ENCODE measurements at regions not wholly inside any gene's neighbourhood (a gene's known extent, or its start where the extent isn't known, plus 50 kb on each side); places are given as distances from the start of the nearest gene placed in this dataset.

- no peaks in the 10 kb centered on the region for H3K9me3 ChIP-seq (replicated peaks; ENCODE audit: control insufficient read depth, insufficient read depth, low read length)
- H3K4me1 ChIP-seq (ENCODE audit: control insufficient read depth, insufficient read depth, low read length): no peaks in the 10 kb centered on the region
- RAD21 ChIA-PET (ENCODE audit: unreplicated experiment): no interaction called here
- in situ Hi-C loops (cut with MboI) (no loop called here), intact Hi-C loops (cut with micrococcal nuclease; ENCODE audit: unreplicated experiment) (no loop called here)
- BruUV-seq (replicated peaks): no TSS peak
- no peak overlapping the region for H3K27ac ChIP-seq (ENCODE audit: control insufficient read depth, insufficient read depth)
- no peaks in the 10 kb centered on the region for H4K20me1 ChIP-seq (ENCODE audit: control insufficient read depth, insufficient read depth)
- H2AFZ ChIP-seq (ENCODE audit: control insufficient read depth, low read depth, low read length): no peak overlapping the region
- no peak overlapping the region for H3K4me2 ChIP-seq (ENCODE audit: control insufficient read depth, insufficient read depth)
- FAIRE-seq (no peak), ATAC-seq (no peak), DNase-seq (ENCODE audit: low read depth, low spot score) (no peak)
- CTCF ChIA-PET: no interaction called here
- H3K4me3 ChIP-seq: no peak overlapping the region
- no peak overlapping the region for H3K9ac ChIP-seq (ENCODE audit: control insufficient read depth, insufficient read depth, low read length)
- no peaks in the 10 kb centered on the region; a peak in 1 of 4 replicates for H3K27me3 ChIP-seq (replicated peaks in 1 of 2; ENCODE audit: control insufficient read depth in 2 of 2, insufficient read depth in 2 of 2, low read length in 1 of 2)
- H3K36me3 ChIP-seq (ENCODE audit: control insufficient read depth in 2 of 2, insufficient read depth in 2 of 2, low read length in 1 of 2): no peaks in the 10 kb centered on the region
- WGBS (ENCODE audit: insufficient coverage, insufficient replicate concordance, low lambda C conversion rate, missing lambda C conversion rate): 69% methylated on average over 1 of the region's 1 CpG
- no peaks in the 10 kb centered on the region for H3K79me2 ChIP-seq (ENCODE audit: control insufficient read depth, insufficient read depth, low read length)
- SMC1A ChIA-PET (ENCODE audit: uncharacterized antibody, unreplicated experiment): no interaction called here
- POLR2A ChIA-PET: no interaction called here
- TF ChIP-seq NFXL1 (IDR thresholded peaks at IDR 0.05; ENCODE audit: borderline replicate concordance): no peak
- no peak for TF ChIP-seq HDGF (IDR thresholded peaks at IDR 0.05)
- TF ChIP-seq TAF1 (IDR thresholded peaks at IDR 0.05; ENCODE audit: borderline replicate concordance, low read depth, low read length): no peak
- TF ChIP-seq SMC3 (IDR thresholded peaks at IDR 0.05; ENCODE audit: borderline replicate concordance, low read length): no peak
- TF ChIP-seq RB1 (IDR thresholded peaks at IDR 0.05; ENCODE audit: borderline replicate concordance): no peak
- no peak for TF ChIP-seq HCFC1 (IDR thresholded peaks at IDR 0.05; ENCODE audit: low read length)
- no peak for TF ChIP-seq ELK1 (IDR thresholded peaks at IDR 0.05; ENCODE audit: low read depth, low read length)
- TF ChIP-seq TCF3 (IDR thresholded peaks at IDR 0.05; ENCODE audit: borderline replicate concordance, insufficient read depth, low read depth, low read length): no peak
- TF ChIP-seq BACH1 (IDR thresholded peaks at IDR 0.05; ENCODE audit: borderline replicate concordance): no peak
- no peak for TF ChIP-seq ZBTB40 (IDR thresholded peaks at IDR 0.05; ENCODE audit: borderline replicate concordance)
- TF ChIP-seq REST (IDR thresholded peaks at IDR 0.05; ENCODE audit: low read depth, low read length): no peak
- TF ChIP-seq POLR2A (IDR thresholded peaks at IDR 0.05; ENCODE audit: low read depth, low read length): no peak
- TF ChIP-seq SUZ12 (IDR thresholded peaks at IDR 0.05; ENCODE audit: unreplicated experiment): no peak
- no peak for TF ChIP-seq ZNF384 (IDR thresholded peaks at IDR 0.05; ENCODE audit: borderline replicate concordance, low read depth, low read length)
- no peak for TF ChIP-seq MEF2B (IDR thresholded peaks at IDR 0.05; ENCODE audit: partially characterized antibody, poor library complexity, severe bottlenecking)
Observed at GRCh38 chr7:104054362-104054761, 64.9 kb upstream of the RELN start.
